ENCODE measurements at regions not wholly inside any gene's neighbourhood (a gene's known extent, or its start where the extent isn't known, plus 50 kb on each side); places are given as distances from the start of the nearest gene placed in this dataset.
A peak's percentile ranks its signal among the peaks of the same experiment; 100 is the strongest.

DNA sequence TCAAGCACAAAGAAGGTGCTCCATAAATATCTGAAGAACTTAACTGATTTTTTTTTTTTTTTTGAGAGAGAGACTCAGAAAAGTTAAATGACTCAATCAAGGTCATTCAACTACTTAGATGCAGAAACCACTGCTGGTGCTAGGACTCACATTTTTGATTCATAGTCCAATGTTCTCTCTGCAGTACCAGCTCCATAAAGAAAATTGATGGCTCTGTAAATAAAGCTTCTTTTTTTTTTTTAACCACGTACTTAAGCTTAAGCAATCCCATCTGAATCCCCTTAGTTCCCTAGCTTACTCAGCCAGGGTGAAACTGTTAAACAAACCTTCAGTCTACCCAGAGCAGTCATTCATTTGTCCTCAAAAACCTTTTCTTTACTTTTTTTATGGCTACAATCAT is 657.0 kb upstream of the WWC1 start:
- H3K4me3 ChIP-seq (ENCODE audit: low read length): no peak overlapping the region
- no peak for TF ChIP-seq CTCF (conservative IDR thresholded peaks at IDR 0.05; ENCODE audit: low read depth, low read length)
- DNase-seq (ENCODE audit: low read depth): no peak

DNA sequence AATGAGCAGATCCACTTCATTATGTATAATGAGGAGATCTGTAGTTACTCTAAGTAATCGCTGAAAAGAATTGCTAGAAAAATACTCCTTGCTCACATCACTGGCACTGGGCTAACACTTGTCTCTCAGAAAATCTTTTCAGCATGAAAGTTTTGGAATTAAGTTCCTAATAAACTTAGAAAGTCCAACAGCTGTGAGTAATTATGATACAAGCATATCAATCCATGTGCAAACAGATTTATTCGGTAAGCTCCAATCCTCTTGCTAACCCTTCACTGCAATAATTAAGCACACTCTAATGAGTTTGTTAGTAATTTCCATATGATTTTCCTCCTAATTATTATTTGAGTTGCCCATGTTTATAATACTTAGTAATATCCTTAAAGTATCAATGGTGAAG is 652.6 kb upstream of the WWC1 start:
- no peak for DNase-seq (ENCODE audit: low read depth)
- no peak for TF ChIP-seq CTCF (conservative IDR thresholded peaks at IDR 0.05; ENCODE audit: low read depth, low read length)
- no peak overlapping the region for H3K4me3 ChIP-seq (ENCODE audit: low read length)

DNA sequence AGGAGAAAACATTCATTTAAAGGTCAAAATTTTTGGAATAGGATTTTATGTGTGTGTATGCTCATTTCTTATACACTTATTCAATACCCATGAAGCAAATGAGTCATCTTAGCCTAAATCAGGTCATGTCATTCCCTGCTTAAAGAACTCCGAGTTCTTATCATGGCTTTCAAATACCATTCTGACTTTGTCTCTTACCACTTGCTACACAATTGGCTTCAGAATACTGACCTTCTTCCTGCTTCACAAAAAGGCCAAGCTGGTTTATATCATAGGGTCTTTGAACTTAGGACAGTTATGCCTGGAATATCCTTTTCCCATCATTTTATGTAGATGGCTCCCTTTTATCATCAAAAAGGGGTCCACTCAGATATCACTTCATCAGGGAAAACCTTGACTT is 652.2 kb upstream of the WWC1 start:
- TF ChIP-seq CTCF (conservative IDR thresholded peaks at IDR 0.05; ENCODE audit: low read depth, low read length): no peak
- no peak for DNase-seq (ENCODE audit: low read depth)
- no peak overlapping the region for H3K4me3 ChIP-seq (ENCODE audit: low read length)

DNA sequence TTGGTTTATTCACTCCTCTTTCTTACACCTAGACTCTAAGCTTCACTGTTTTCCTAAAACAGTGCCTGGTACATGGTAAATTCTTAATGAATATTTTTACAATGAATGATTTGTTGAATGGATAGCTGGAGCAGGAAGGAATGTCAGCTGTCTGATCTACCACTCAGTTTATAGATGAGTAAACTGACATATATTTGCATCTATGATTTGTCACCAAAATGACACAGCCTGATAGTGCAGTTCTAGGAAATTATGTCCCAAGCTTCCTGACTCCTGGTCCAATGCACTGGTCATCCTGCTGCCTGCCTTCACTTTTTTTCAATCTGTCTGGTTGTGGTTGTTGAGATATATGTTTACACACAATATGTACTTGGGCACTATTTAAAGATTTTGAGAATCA is 651.7 kb upstream of the WWC1 start:
- TF ChIP-seq CTCF (conservative IDR thresholded peaks at IDR 0.05; ENCODE audit: low read depth, low read length): no peak
- no peak for DNase-seq (ENCODE audit: low read depth)
- no peak overlapping the region for H3K4me3 ChIP-seq (ENCODE audit: low read length)

DNA sequence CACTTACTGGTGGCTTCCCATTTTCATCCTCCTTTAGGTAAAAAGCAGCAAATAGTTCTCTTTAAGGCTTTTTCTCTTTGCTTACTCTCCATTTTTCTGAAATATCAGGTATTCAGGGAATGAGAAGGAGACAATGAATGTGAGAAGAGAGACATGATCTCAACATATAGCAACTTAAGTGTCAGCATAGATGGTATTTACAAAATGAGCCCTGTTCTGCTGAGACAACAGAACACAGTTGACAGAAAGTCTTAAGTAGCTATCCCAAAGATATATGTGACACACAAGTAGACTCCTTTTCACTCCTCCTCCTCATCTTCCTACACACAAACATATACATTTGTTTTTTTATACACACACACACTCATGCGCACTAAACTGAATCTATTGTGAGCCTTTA is 649.3 kb upstream of the WWC1 start:
- no peak for DNase-seq (ENCODE audit: low read depth)
- TF ChIP-seq CTCF (conservative IDR thresholded peaks at IDR 0.05; ENCODE audit: low read depth, low read length): no peak
- no peak overlapping the region for H3K4me3 ChIP-seq (ENCODE audit: low read length)

DNA sequence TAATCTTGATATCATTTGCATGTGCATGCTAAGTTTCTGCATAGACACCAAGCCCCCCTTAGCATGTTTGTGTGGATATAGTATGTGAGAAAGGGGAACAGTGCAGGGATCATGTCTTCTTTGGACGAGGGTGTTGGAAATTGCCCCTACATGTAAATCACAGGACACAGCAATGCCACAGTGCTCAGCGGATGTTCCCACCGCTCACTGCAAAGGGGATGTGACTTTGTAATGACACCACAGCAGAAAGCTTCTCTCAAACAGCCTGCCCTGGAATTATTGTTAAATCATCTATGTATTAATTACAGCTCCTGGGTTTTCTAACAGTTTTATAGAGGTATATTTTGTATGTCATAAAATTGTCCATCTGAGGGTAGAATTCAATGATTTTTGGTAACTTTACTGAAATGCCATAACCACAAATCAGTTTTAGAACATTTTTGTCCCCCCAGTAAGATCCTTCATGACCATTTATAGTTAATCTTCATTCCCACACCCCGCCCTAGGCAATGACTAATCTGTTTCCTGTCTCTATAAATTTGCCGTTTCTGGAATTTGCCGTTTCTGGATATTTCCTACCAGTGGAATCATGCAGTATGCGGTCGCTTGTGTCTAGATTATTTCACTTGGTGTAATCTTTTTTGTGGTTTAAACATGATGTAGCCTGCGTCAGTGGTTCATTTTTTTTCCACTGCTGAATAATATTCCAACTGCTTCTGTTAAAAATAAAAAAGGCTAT is 648.5 kb upstream of the WWC1 start:
- TF ChIP-seq CTCF (conservative IDR thresholded peaks at IDR 0.05; ENCODE audit: low read depth, low read length): no peak
- peak; percentile 87 for DNase-seq (ENCODE audit: low read depth)
- no peak overlapping the region for H3K4me3 ChIP-seq (ENCODE audit: low read length)

GRCh38 chr5:167643631-167644280 is 647.7 kb upstream of the WWC1 start:
- TF ChIP-seq CTCF (conservative IDR thresholded peaks at IDR 0.05; ENCODE audit: low read depth, low read length): no peak
- H3K4me3 ChIP-seq (ENCODE audit: low read length): no peak overlapping the region
- DNase-seq (ENCODE audit: low read depth): no peak
